Ovary (tissue), 3 donors: ENCODE measurements at regions not wholly inside any gene's neighbourhood (a gene's known extent, or its start where the extent isn't known, plus 50 kb on each side); places are given as distances from the start of the nearest gene placed in this dataset.
"Not testable (repeated sequence)": the region's sequence is repeated elsewhere in the genome, so short reads cannot be mapped to it uniquely, and the experiment has no call there.

ENCODE experiments used
- CTCF ChIP-seq, 3 donors: fragments of 450-650 bp in 2 of 3; fragments of 200-600 bp in 1 of 3; IDR thresholded peaks; one replicate each; pipeline versions ENCODE4 v1.5.1 to v1.8.0; 2016 to 2022; ENCODE audit warnings: antibody characterized with exemption in 3 of 3, mild to moderate bottlenecking in 1 of 3
- EP300 ChIP-seq: sonication (generic); formaldehyde crosslinking; IDR thresholded peaks from one replicate; pipeline ENCODE4 v1.6.1; 2017; ENCODE audit warnings: antibody characterized with exemption
- POLR2A ChIP-seq: fragments of 450-650 bp; IDR thresholded peaks from one replicate; pipeline ENCODE4 v1.6.1; 2017; ENCODE audit warnings: antibody characterized with exemption, mild to moderate bottlenecking, moderate library complexity
- donor health status: DM: no; HTN: no; CAD: no.

DNA sequence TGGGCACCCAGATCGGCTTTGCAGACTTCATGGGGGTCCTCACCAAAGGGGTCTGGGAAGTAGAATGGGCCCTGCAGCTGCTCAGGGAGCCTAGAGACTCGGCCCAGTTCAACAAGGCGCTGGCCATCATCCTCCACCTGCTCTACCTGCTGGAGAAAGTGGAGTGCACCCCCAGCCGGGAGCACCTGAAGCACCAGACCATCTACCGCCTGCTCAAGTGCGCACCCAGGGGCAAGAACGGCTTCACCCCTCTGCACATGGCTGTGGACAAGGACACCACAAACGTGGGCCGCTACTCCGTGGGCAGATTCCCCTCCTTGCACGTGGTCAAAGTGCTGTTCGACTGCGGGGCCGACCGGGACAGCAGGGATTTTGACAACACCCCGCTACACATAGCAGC lies 515.0 kb downstream of the TUBA3C start:
- not testable (repeated sequence) for TF ChIP-seq EP300; CTCF (IDR thresholded peaks at IDR 0.05); POLR2A
